ENCODE measurements at regions not wholly inside any gene's neighbourhood (a gene's known extent, or its start where the extent isn't known, plus 50 kb on each side); places are given as distances from the start of the nearest gene placed in this dataset.
A peak's percentile ranks its signal among the peaks of the same experiment; 100 is the strongest.
"Not testable (repeated sequence)": the region's sequence is repeated elsewhere in the genome, so short reads cannot be mapped to it uniquely, and the experiment has no call there.

- H3K4me1 ChIP-seq (ENCODE audit: control insufficient read depth in 2 of 2, insufficient read depth in 2 of 2, low read length in 2 of 2); H3K4me3 ChIP-seq (ENCODE audit: low read length); H3K27ac ChIP-seq (ENCODE audit: low read depth, low read length); DNase-seq; CTCF ChIA-PET; H3K9me3 ChIP-seq (ENCODE audit: control insufficient read depth in 2 of 3, low read length in 3 of 3); H3K4me3 Mint-ChIP-seq; H3K36me3 ChIP-seq (ENCODE audit: control insufficient read depth in 2 of 3, insufficient read depth in 3 of 3, low read length in 3 of 3); H3K27me3 Mint-ChIP-seq; H3K9me3 Mint-ChIP-seq; H3K27ac Mint-ChIP-seq; H3K27me3 ChIP-seq (ENCODE audit: control insufficient read depth in 2 of 2, insufficient read depth in 2 of 2, low read length in 2 of 2); H3K36me3 Mint-ChIP-seq; H3K4me1 Mint-ChIP-seq; ATAC-seq; intact Hi-C loops (cut with micrococcal nuclease); POLR2A ChIA-PET: not testable (repeated sequence)
Observed at GRCh38 chr3:153549686-153550085, 387.7 kb downstream of the RAP2B start.

GRCh38 chr3:153551536-153552285 lies 389.7 kb downstream of the RAP2B start:
- peaks cover 0 to 6% (median 1%) of the 10 kb centered on the region in 7 donors for H3K4me1 Mint-ChIP-seq
- H3K4me3 Mint-ChIP-seq, result no peak overlapping the region
- H3K27me3 Mint-ChIP-seq, result no peaks in the 10 kb centered on the region
- no peaks in the 10 kb centered on the region for H3K9me3 Mint-ChIP-seq
- Histone ChIP-seq H3K27me3 (ENCODE audit: control insufficient read depth in 2 of 2, insufficient read depth in 2 of 2, low read length in 2 of 2) (no peaks in the 10 kb centered on the region), H3K27ac (ENCODE audit: low read depth, low read length) (no peak overlapping the region), H3K36me3 (ENCODE audit: control insufficient read depth in 2 of 3, insufficient read depth in 3 of 3, low read length in 3 of 3) (no peaks in the 10 kb centered on the region), H3K9me3 (ENCODE audit: control insufficient read depth in 2 of 3, low read length in 3 of 3) (no peaks in the 10 kb centered on the region), H3K4me3 (ENCODE audit: low read length) (no peak overlapping the region), H3K4me1 (ENCODE audit: control insufficient read depth in 2 of 2, insufficient read depth in 2 of 2, low read length in 2 of 2) (no peaks in the 10 kb centered on the region)
- H3K36me3 Mint-ChIP-seq, result no peaks in the 10 kb centered on the region
- CTCF ChIA-PET, result no interaction called here
- no peak for DNase-seq
- no peak for ATAC-seq
- H3K27ac Mint-ChIP-seq, result no peak overlapping the region
- intact Hi-C loops (cut with micrococcal nuclease), result no loop called here
- POLR2A ChIA-PET, result no interaction called here

GRCh38 chr3:153552887-153553604 lies 391.0 kb downstream of the RAP2B start:
- no peak overlapping the region for H3K27ac Mint-ChIP-seq
- CTCF ChIA-PET, result interaction anchor here (1.0 kb wide), 1 partner anchor 217 kb away, joined by 4 read pairs; no protein-coding TSS in a partner anchor
- POLR2A ChIA-PET, result no interaction called here

GRCh38 chr3:153553605-153553945 lies 391.5 kb downstream of the RAP2B start:
- Mint-ChIP-seq H3K36me3 (peaks cover 0 to 8% (median 2%) of the 10 kb centered on the region in 5 donors), H3K9me3 (peaks cover 6 to 13% (median 9%) of the 10 kb centered on the region in 11 donors), H3K4me3 (no peak overlapping the region), H3K27ac (no peak overlapping the region), H3K27me3 (no peaks in the 10 kb centered on the region), H3K4me1 (peaks cover 0 to 6% (median 1%) of the 10 kb centered on the region in 7 donors)
- ChIA-PET POLR2A (no interaction called here), CTCF (interaction anchor here (1.0 kb wide), 1 partner anchor 217 kb away, joined by 4 read pairs; no protein-coding TSS in a partner anchor)
- intact Hi-C loops (cut with micrococcal nuclease), result no loop called here
- no peak for DNase-seq
- Histone ChIP-seq H3K27ac (ENCODE audit: low read depth, low read length) (no peak overlapping the region), H3K4me1 (ENCODE audit: control insufficient read depth in 2 of 2, insufficient read depth in 2 of 2, low read length in 2 of 2) (no peaks in the 10 kb centered on the region), H3K36me3 (ENCODE audit: control insufficient read depth in 2 of 3, insufficient read depth in 3 of 3, low read length in 3 of 3) (no peaks in the 10 kb centered on the region), H3K9me3 (ENCODE audit: control insufficient read depth in 2 of 3, low read length in 3 of 3) (no peaks in the 10 kb centered on the region), H3K4me3 (ENCODE audit: low read length) (no peak overlapping the region), H3K27me3 (ENCODE audit: control insufficient read depth in 2 of 2, insufficient read depth in 2 of 2, low read length in 2 of 2) (no peaks in the 10 kb centered on the region)
- no peak for ATAC-seq

More at GRCh38 chr3:153552887-153553604, 391.0 kb downstream of the RAP2B start:
- H3K27ac ChIP-seq (ENCODE audit: low read depth, low read length), result no peak overlapping the region
- peaks cover 1 to 8% (median 3%) of the 10 kb centered on the region in 11 donors for H3K9me3 Mint-ChIP-seq
- H3K4me1 ChIP-seq (ENCODE audit: control insufficient read depth in 2 of 2, insufficient read depth in 2 of 2, low read length in 2 of 2), result no peaks in the 10 kb centered on the region
- no peak overlapping the region for H3K4me3 ChIP-seq (ENCODE audit: low read length)
- peaks cover 0 to 3% (median 0%) of the 10 kb centered on the region in 5 donors for H3K36me3 Mint-ChIP-seq
- no peaks in the 10 kb centered on the region for H3K9me3 ChIP-seq (ENCODE audit: control insufficient read depth in 2 of 3, low read length in 3 of 3)
- no peaks in the 10 kb centered on the region for H3K27me3 ChIP-seq (ENCODE audit: control insufficient read depth in 2 of 2, insufficient read depth in 2 of 2, low read length in 2 of 2)
- H3K36me3 ChIP-seq (ENCODE audit: control insufficient read depth in 2 of 3, insufficient read depth in 3 of 3, low read length in 3 of 3), result no peaks in the 10 kb centered on the region
- no peak overlapping the region for H3K4me3 Mint-ChIP-seq
- intact Hi-C loops (cut with micrococcal nuclease), result no loop called here
- DNase-seq, result peak in 1 of 9 donors; percentile 1
- H3K4me1 Mint-ChIP-seq, result peaks cover 0 to 6% (median 1%) of the 10 kb centered on the region in 7 donors
- ATAC-seq, result no peak
- H3K27me3 Mint-ChIP-seq, result no peaks in the 10 kb centered on the region

GRCh38 chr3:153555919-153556318 lies 393.9 kb downstream of the RAP2B start:
- POLR2A ChIA-PET, result no interaction called here
- Mint-ChIP-seq H3K27ac (no peak overlapping the region), H3K4me1 (peaks cover 0 to 6% (median 0%) of the 10 kb centered on the region in 7 donors), H3K9me3 (peaks cover 11 to 34% (median 24%) of the 10 kb centered on the region in 11 donors), H3K4me3 (no peak overlapping the region), H3K36me3 (peaks cover 0 to 17% (median 12%) of the 10 kb centered on the region in 5 donors), H3K27me3 (no peaks in the 10 kb centered on the region)
- Histone ChIP-seq H3K27me3 (ENCODE audit: control insufficient read depth in 2 of 2, insufficient read depth in 2 of 2, low read length in 2 of 2) (no peaks in the 10 kb centered on the region), H3K4me3 (ENCODE audit: low read length) (no peak overlapping the region), H3K4me1 (ENCODE audit: control insufficient read depth in 2 of 2, insufficient read depth in 2 of 2, low read length in 2 of 2) (no peaks in the 10 kb centered on the region), H3K36me3 (ENCODE audit: control insufficient read depth in 2 of 3, insufficient read depth in 3 of 3, low read length in 3 of 3) (no peaks in the 10 kb centered on the region), H3K27ac (ENCODE audit: low read depth, low read length) (no peak overlapping the region), H3K9me3 (ENCODE audit: control insufficient read depth in 2 of 3, low read length in 3 of 3) (peaks cover 0 to 3% (median 0%) of the 10 kb centered on the region in 3 experiments)
- CTCF ChIA-PET, result no interaction called here
- DNase-seq (no peak), ATAC-seq (no peak)
- intact Hi-C loops (cut with micrococcal nuclease), result no loop called here

GRCh38 chr3:153559366-153559765 lies 397.3 kb downstream of the RAP2B start:
- peaks cover 0 to 19% (median 0%) of the 10 kb centered on the region in 3 experiments for H3K9me3 ChIP-seq (ENCODE audit: control insufficient read depth in 2 of 3, low read length in 3 of 3)
- DNase-seq; H3K4me1 ChIP-seq (ENCODE audit: control insufficient read depth in 2 of 2, insufficient read depth in 2 of 2, low read length in 2 of 2); H3K27me3 ChIP-seq (ENCODE audit: control insufficient read depth in 2 of 2, insufficient read depth in 2 of 2, low read length in 2 of 2); H3K4me3 Mint-ChIP-seq; H3K27ac ChIP-seq (ENCODE audit: low read depth, low read length); H3K4me1 Mint-ChIP-seq; H3K36me3 ChIP-seq (ENCODE audit: control insufficient read depth in 2 of 3, insufficient read depth in 3 of 3, low read length in 3 of 3); intact Hi-C loops (cut with micrococcal nuclease); H3K27ac Mint-ChIP-seq; H3K4me3 ChIP-seq (ENCODE audit: low read length); H3K27me3 Mint-ChIP-seq; ATAC-seq; CTCF ChIA-PET: not testable (repeated sequence)
- peaks cover 3 to 27% (median 12%) of the 10 kb centered on the region in 5 donors for H3K36me3 Mint-ChIP-seq
- H3K9me3 Mint-ChIP-seq, result peaks cover 17 to 64% (median 44%) of the 10 kb centered on the region in 11 donors
- POLR2A ChIA-PET, result interaction anchor here (0.6 kb wide), 1 partner anchor 22 kb away, joined by 3 read pairs; no protein-coding TSS in a partner anchor
